Bronchial epithelial cell (primary cell): ENCODE measurements at regions not wholly inside any gene's neighbourhood (a gene's known extent, or its start where the extent isn't known, plus 50 kb on each side); places are given as distances from the start of the nearest gene placed in this dataset.

Experiments
- DNase-seq: peaks from one replicate; pipeline ENCODE4 v3.0.0-alpha.2; 2010; ENCODE audit warnings: low read depth
- FAIRE-seq: peaks from 2 replicates; lab custom pipeline; 2011; peaks lifted over from hg19 to GRCh38; lab: Jason Lieb, UNC
- H3K27me3 ChIP-seq: 2 replicates; pipeline ENCODE4 v1.5.1; 2011; ENCODE audit warnings: low read length; ENCODE audit not compliant: control insufficient read depth, insufficient read depth
- H3K36me3 ChIP-seq: 2 replicates; pipeline ENCODE4 v1.5.1; 2011; ENCODE audit warnings: low read length; ENCODE audit not compliant: control insufficient read depth, insufficient read depth
- H3K4me3 ChIP-seq: 2 replicates; pipeline ENCODE4 v1.5.1; 2011; ENCODE audit warnings: mild to moderate bottlenecking, low read depth, low read length, control low read depth
- CTCF ChIP-seq: IDR thresholded peaks from 2 replicates; pipeline ENCODE4 v1.5.1; 2011; ENCODE audit warnings: mild to moderate bottlenecking, moderate library complexity, low read length, control low read depth, inconsistent platforms; ENCODE audit not compliant: insufficient read depth, severe bottlenecking

GRCh38 chr10:3402187-3402751 is 229.7 kb upstream of the PITRM1 start:
- FAIRE-seq (no peak), DNase-seq (no peak)

GRCh38 chr10:3401491-3401938 is 228.9 kb upstream of the PITRM1 start:
- DNase-seq, result no peak
- Histone ChIP-seq H3K36me3 (no peaks in the 10 kb centered on the region), H3K27me3 (no peaks in the 10 kb centered on the region), H3K4me3 (no peak overlapping the region)
- FAIRE-seq, result no peak
- no peak for TF ChIP-seq CTCF

More at GRCh38 chr10:3402187-3402751, 229.7 kb upstream of the PITRM1 start:
- Histone ChIP-seq H3K4me3 (no peak overlapping the region), H3K36me3 (no peaks in the 10 kb centered on the region), H3K27me3 (no peaks in the 10 kb centered on the region)
- TF ChIP-seq CTCF, result no peak

- DNase-seq (no peak), FAIRE-seq (no peak)
- no peak overlapping the region for H3K4me3 ChIP-seq
- H3K27me3 ChIP-seq, result no peaks in the 10 kb centered on the region
- no peaks in the 10 kb centered on the region for H3K36me3 ChIP-seq
- no peak for TF ChIP-seq CTCF
These were observed 227.8 kb upstream of the PITRM1 start for GRCh38 chr10:3400348-3400747.

GRCh38 chr10:3399756-3400155 is 227.2 kb upstream of the PITRM1 start:
- DNase-seq (peak; percentile 7), FAIRE-seq (no peak)
- no peak for TF ChIP-seq CTCF
- Histone ChIP-seq H3K4me3 (no peak overlapping the region), H3K27me3 (no peaks in the 10 kb centered on the region), H3K36me3 (no peaks in the 10 kb centered on the region)

GRCh38 chr10:3398825-3399646 is 226.5 kb upstream of the PITRM1 start:
- Histone ChIP-seq H3K27me3 (no peaks in the 10 kb centered on the region), H3K36me3 (no peaks in the 10 kb centered on the region), H3K4me3 (no peak overlapping the region)
- DNase-seq (no peak), FAIRE-seq (peak; percentile 72)
- no peak for TF ChIP-seq CTCF

- Histone ChIP-seq H3K27me3 (no peaks in the 10 kb centered on the region), H3K4me3 (no peak overlapping the region), H3K36me3 (no peaks in the 10 kb centered on the region)
- DNase-seq (no peak), FAIRE-seq (no peak)
- no peak for TF ChIP-seq CTCF
These were observed 225.3 kb upstream of the PITRM1 start for GRCh38 chr10:3397846-3398245.
